Breast epithelium (tissue), 3 donors: ENCODE measurements at regions not wholly inside any gene's neighbourhood (a gene's known extent, or its start where the extent isn't known, plus 50 kb on each side); places are given as distances from the start of the nearest gene placed in this dataset.

ENCODE experiments used
- CTCF ChIP-seq, 3 donors: fragments of 450-650 bp; IDR thresholded peaks; one replicate each; pipeline ENCODE4 v1.5.1; 2016 to 2017; ENCODE audit warnings: antibody characterized with exemption in 3 of 3, mild to moderate bottlenecking in 3 of 3, moderate library complexity in 3 of 3
- POLR2A ChIP-seq: fragments of 450-650 bp; IDR thresholded peaks from one replicate; pipeline ENCODE4 v1.6.1; 2016; ENCODE audit warnings: antibody characterized with exemption, mild to moderate bottlenecking, moderate library complexity
- POLR2AphosphoS5 ChIP-seq, 3 donors: sonication (generic); formaldehyde crosslinking; IDR thresholded peaks; one replicate each; pipeline ENCODE4 v1.6.1; 2017; ENCODE audit warnings: antibody characterized with exemption in 3 of 3

GRCh38 chr2:67091681-67092080, 305.5 kb upstream of the ETAA1 start:
- TF ChIP-seq POLR2AphosphoS5 (IDR thresholded peaks at IDR 0.05): no peak
- TF ChIP-seq CTCF (IDR thresholded peaks at IDR 0.05): no peak
- TF ChIP-seq POLR2A: no peak
